Head of caudate nucleus (tissue), 42 donors: ENCODE measurements at regions not wholly inside any gene's neighbourhood (a gene's known extent, or its start where the extent isn't known, plus 50 kb on each side); places are given as distances from the start of the nearest gene placed in this dataset.
"Not testable (repeated sequence)": the region's sequence is repeated elsewhere in the genome, so short reads cannot be mapped to it uniquely, and the experiment has no call there.

Source experiments
- DNase-seq, 42 donors: peaks; one replicate each; pipeline versions ENCODE4 v3.0.0 to v3.0.0-alpha.2; 2020 to 2021; ENCODE audit warnings: mixed read lengths in 7 of 42
- intact Hi-C: fragments of 100-400 bp; cut with DNase I; formaldehyde crosslinking; loops from one replicate; pipeline ENCODE4 v1.15.0; 2022

GRCh38 chr10:78202386-78202785 is 168.7 kb downstream of the RPS24 start:
- intact Hi-C loops, result no loop called here
- DNase-seq, result no peak

GRCh38 chr10:78203915-78204818 is 170.5 kb downstream of the RPS24 start:
- no peak for DNase-seq
- intact Hi-C loops, result no loop called here

- no peak for DNase-seq
- intact Hi-C loops, result no loop called here
Measured at GRCh38 chr10:78205457-78206016, 171.9 kb downstream of the RPS24 start.

- no peak for DNase-seq
- intact Hi-C loops, result no loop called here
Measured at GRCh38 chr10:78207216-78207615, 173.6 kb downstream of the RPS24 start.

GRCh38 chr10:78207776-78208175 is 174.1 kb downstream of the RPS24 start:
- intact Hi-C loops, result no loop called here
- DNase-seq, result peak in 1 of 42 donors; percentile 57

GRCh38 chr10:78209970-78210369 is 176.3 kb downstream of the RPS24 start:
- DNase-seq, result no peak
- intact Hi-C loops, result loop anchor here (10.0 kb wide), 1 partner anchor 985 kb away; no protein-coding TSS in a partner anchor

- intact Hi-C loops, result loop anchor here (10.0 kb wide), 1 partner anchor 984 kb away; no protein-coding TSS in a partner anchor
- DNase-seq, result no peak
Measured at GRCh38 chr10:78210548-78210947, 176.9 kb downstream of the RPS24 start.

GRCh38 chr10:78210976-78211375 is 177.3 kb downstream of the RPS24 start:
- no peak for DNase-seq
- intact Hi-C loops, result loop anchor here (10.0 kb wide), 1 partner anchor 984 kb away; no protein-coding TSS in a partner anchor

GRCh38 chr10:78211561-78212051 is 177.9 kb downstream of the RPS24 start:
- peak; percentile 31 to 84 (median 68) for DNase-seq
- intact Hi-C loops, result loop anchor here (10.0 kb wide), 1 partner anchor 983 kb away; no protein-coding TSS in a partner anchor

GRCh38 chr10:78212060-78212785 is 178.6 kb downstream of the RPS24 start:
- peak in 12 of 42 donors; percentile 7 to 53 (median 25) for DNase-seq
- intact Hi-C loops, result loop anchor here (10.0 kb wide), 1 partner anchor 983 kb away; no protein-coding TSS in a partner anchor

GRCh38 chr10:78212786-78213175 is 179.1 kb downstream of the RPS24 start:
- no peak for DNase-seq
- intact Hi-C loops, result loop anchor here (10.0 kb wide), 1 partner anchor 982 kb away; no protein-coding TSS in a partner anchor

- DNase-seq, result peak in 4 of 42 donors; percentile 5 to 42 (median 12)
- intact Hi-C loops, result loop anchor here (10.0 kb wide), 1 partner anchor 980 kb away; no protein-coding TSS in a partner anchor
Measured at GRCh38 chr10:78214955-78215354, 181.3 kb downstream of the RPS24 start.

GRCh38 chr10:78215645-78216044 is 182.0 kb downstream of the RPS24 start:
- intact Hi-C loops, result loop anchor here (10.0 kb wide), 1 partner anchor 979 kb away; no protein-coding TSS in a partner anchor
- peak; percentile 18 to 76 (median 50) for DNase-seq

- intact Hi-C loops, result loop anchor here (10.0 kb wide), 1 partner anchor 977 kb away; no protein-coding TSS in a partner anchor
- DNase-seq, result no peak
Measured at GRCh38 chr10:78217336-78217735, 183.7 kb downstream of the RPS24 start.

GRCh38 chr10:78218798-78219490 is 185.3 kb downstream of the RPS24 start:
- intact Hi-C loops, result loop anchor here (10.0 kb wide), 1 partner anchor 976 kb away; no protein-coding TSS in a partner anchor
- DNase-seq, result no peak

- not testable (repeated sequence) for DNase-seq
- intact Hi-C loops, result loop anchor here (10.0 kb wide), 1 partner anchor 975 kb away; no protein-coding TSS in a partner anchor
Measured at GRCh38 chr10:78219568-78219967, 185.9 kb downstream of the RPS24 start.

GRCh38 chr10:78220781-78221180 is 187.1 kb downstream of the RPS24 start:
- intact Hi-C loops, result no loop called here
- DNase-seq, result no peak

- intact Hi-C loops, result no loop called here
- DNase-seq, result no peak
Measured at GRCh38 chr10:78222096-78222790, 188.6 kb downstream of the RPS24 start.
